ENCODE measurements at regions not wholly inside any gene's neighbourhood (a gene's known extent, or its start where the extent isn't known, plus 50 kb on each side); places are given as distances from the start of the nearest gene placed in this dataset.

GRCh38 chr7:29754874-29755490, 51.3 kb upstream of the WIPF3 start:
- Histone ChIP-seq H3K27ac (no peak overlapping the region), H3K4me1 (no peaks in the 10 kb centered on the region), H3K4me3 (no peak overlapping the region), H3K27me3 (no peaks in the 10 kb centered on the region), H3K9me3 (no peaks in the 10 kb centered on the region), H3K36me3 (no peaks in the 10 kb centered on the region)
- TF ChIP-seq CTCF (IDR thresholded peaks at IDR 0.05) (no peak), POLR2A (IDR thresholded peaks at IDR 0.05) (no peak)
- DNase-seq, result no peak

Small RNA genes lying in the stretch of these regions (small RNA-seq; reads per million reads assigned to genes)
- gene MIR550A3 (0 to 0.47 reads per million in 2 donors), gene TMSB4XP3 (0 reads per million in 2 donors)

Data from Peyer's patch (tissue), 4 donors.